Stimulated activated CD8-positive, alpha-beta memory T cell treated with anti-CD3 and anti-CD28 coated beads, Interleukin-4, amount 100 ng/mL, for 24 hours (primary cell): ENCODE measurements at regions not wholly inside any gene's neighbourhood (a gene's known extent, or its start where the extent isn't known, plus 50 kb on each side); places are given as distances from the start of the nearest gene placed in this dataset.
"Not testable (repeated sequence)": the region's sequence is repeated elsewhere in the genome, so short reads cannot be mapped to it uniquely, and the experiment has no call there.

Experiments
- DNase-seq: peaks from one replicate; pipeline ENCODE4 v3.0.0-alpha.2; 2020; ENCODE audit warnings: low read depth

DNA sequence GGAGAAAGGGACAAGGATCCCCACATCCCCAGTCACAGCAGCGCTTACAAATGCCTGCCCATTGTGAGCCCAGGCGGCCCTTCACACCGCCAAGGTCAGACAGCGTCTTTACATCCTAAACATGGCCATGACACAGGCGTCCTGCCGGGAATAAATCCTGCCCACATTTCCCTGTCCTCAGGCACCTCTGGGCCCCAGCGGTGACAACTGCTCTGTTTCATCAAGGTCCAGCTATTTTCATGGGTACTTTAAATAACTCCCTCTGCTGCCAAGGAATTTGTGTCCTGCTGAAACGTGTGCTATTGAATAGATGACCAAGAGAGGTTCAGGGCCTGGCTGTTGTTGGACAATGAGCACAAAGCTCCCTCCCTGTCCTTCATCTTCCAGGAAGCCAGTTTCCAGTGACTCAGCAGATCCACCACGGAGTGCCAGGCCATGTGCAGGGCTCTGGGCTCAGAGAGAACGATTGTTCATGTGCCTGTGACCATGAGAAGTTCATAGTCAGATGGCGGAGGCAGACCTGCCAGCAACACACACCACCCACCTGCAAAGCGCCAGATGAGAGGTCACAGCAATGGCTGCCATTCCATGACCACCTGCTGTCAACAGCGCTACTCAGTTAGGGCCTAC, 195.8 kb downstream of the MATN1 start:
- DNase-seq, result no peak

DNA sequence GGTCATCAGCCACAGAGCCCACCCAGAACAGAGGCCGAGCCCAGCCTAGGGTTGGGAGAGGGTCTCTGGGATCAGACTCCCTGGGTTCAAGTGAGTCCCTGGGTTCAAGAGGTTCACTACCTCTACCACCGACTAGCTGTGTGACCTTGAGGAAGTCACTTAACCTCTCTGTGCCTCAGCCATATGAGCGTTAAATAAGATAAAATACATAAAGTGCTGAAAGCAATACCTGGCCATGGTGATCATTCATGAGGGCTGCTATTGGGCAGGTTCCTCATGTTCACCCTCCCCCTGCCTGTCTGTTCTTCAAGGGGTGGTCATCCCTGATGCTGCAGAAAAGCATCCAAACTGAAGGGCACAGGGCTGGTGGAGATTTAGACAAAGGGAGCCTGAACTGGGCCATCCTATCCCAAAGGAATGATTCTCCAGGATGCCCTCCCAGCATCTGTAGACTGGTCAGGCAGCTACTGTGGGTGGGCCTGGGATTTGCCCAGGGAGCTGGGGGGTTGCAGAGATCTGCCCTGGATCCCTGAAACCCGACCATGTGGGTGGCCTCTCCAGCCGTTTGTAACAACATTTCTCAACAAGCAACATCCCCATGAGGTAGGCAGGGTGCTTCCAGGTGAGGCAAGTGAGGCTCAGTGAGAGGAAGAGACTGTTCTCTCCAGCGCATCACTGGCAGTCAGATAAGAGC, 196.6 kb downstream of the MATN1 start:
- DNase-seq, result no peak

DNA sequence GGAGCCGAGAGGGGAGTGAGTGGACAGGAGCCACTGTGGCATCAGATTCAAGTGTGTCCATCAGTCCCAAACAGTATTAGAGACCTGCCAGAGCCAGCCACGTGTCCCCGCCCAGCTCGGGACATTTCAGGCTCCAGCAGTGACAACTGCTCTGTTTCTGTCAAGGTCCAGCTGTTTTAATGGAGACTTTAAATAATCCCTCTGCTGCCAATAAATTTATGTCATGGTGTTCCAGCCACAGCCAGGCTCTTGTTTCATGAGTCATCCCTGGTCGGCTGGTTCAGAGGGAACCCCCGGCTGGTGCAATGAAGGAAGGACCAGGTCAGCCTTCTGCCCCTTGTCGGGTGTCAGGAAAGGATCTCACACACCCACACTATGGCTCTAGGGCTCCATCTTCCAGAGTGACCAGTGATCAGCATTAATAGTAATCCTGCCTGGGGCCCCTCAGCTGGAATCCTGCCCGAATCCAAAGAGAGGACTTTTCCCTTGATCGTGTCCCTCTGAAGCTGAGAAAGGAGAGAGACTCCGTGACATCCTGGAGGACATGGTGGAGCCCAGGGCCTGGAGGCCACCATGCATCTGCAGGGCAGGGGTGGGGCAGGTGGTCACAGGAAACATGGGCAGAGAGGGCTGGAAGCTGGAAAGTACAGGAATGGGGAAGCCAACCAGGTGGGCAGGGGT, 197.3 kb downstream of the MATN1 start:
- DNase-seq, result no peak

- no peak for DNase-seq
These were observed 197.8 kb downstream of the MATN1 start for GRCh38 chr1:30525631-30525970.

DNA sequence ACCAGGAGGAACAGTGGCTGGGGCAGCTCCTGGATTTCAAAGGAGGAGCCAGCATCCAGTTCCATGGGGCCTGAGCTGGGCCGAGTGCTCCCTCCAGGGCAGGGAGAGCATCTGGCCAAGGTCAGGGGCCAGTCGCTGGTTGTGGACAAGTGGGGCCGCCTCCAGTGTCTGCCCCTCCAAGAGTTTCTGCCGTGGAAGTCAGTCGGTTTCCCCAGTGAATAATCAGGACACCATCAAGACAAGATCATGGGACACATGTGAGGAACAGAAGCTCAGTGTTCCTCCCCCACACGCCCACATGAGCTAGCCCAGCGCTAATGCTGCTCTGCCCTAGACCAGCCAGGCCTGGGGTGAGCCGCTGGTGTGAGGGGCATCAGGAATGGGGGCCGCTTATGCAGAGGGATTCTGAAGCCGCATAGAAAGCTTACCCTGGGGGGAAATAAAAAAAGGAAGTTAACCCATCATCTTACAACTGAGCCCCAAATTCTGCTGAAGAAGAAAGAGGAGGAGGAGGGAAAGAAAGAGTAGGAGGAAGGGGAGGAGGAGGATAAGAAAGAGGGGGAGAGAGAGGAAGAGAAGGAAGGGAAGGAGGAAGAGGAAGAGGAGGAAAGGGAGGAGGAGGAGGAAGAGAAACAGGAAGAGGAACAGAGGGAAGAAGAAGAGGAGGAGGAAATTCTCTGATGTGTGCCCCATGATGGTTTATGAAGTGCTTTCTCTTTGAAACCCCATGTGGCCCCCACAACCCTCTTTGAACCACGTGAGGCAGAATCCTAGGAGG, 198.4 kb downstream of the MATN1 start:
- DNase-seq, result no peak

- DNase-seq, result not testable (repeated sequence)
These were observed 199.3 kb downstream of the MATN1 start for GRCh38 chr1:30524025-30524555.

GRCh38 chr1:30523055-30524020, 200.0 kb downstream of the MATN1 start:
- no peak for DNase-seq

DNA sequence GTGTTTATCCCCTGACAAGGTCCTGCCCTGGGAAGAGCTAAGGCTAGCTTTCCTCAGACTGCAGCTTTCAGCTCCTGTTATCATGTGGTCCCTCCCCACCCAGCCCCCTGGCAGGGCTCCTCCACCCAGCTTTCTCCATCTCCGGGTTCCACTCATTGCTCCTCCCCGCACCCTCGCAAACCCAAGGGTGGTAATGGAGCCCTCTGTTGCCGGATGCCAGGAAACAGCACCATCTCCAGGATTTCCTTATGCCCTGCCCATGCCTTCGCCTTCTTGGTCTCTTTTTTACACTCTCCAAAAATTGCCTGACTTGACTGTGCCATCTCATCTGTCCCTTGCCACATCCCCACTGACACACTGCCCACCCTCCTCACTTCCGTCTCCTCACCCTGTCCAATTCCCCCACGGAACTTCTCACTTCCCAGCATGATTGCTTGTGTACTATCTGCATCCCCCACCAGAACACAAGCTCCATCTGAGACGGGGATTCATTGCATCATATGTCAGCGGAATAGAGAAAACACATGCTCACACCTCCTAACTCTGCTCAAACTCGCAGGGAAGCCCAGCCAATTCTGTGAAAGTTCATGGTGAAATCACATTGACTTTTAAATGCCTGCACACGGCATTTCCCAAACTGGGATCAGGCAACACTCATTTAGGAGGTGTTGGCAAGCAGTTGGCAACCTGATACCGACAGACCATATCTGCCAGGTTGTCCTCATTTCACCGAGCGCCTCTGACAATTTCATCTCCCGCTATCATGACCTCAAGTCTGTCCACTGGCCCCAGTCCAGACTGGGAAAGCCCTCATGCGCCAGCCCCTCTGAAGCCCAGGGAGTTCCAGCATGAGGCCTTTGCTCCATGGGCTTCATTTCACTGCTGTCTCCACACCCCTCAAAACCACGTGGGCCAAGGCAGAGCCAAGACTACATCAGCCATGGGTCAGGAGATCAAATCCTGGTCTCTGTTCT, 201.1 kb downstream of the MATN1 start:
- no peak for DNase-seq

DNA sequence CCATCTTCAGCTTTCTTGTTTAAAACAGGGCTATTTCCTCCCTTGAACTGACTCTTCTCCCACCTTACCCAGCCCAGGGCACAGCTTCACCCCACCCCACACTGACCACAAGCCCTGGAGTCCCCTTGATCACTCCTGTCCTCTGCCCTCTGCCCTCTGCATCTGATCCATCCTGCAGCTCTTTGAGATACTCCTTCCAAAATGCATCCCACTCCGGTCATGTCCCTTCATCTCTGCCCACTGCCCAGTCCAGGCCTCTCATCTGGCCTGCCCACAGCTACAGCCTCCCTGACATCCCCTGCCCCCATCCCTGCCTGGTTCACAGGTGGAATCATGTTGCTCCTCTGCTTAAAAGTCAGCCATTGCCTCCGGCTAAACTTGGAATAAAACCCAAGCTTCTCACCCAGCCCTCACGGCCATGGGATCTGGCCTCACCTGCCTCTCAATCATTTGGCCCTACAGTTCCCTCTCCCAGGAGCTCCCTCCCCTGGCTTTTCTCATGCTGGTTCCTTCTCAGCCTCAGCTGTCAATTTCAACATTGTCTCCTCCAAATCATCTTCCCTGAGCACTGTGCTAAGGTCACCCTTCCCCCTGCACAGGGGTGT, 202.0 kb downstream of the MATN1 start:
- no peak for DNase-seq

DNA sequence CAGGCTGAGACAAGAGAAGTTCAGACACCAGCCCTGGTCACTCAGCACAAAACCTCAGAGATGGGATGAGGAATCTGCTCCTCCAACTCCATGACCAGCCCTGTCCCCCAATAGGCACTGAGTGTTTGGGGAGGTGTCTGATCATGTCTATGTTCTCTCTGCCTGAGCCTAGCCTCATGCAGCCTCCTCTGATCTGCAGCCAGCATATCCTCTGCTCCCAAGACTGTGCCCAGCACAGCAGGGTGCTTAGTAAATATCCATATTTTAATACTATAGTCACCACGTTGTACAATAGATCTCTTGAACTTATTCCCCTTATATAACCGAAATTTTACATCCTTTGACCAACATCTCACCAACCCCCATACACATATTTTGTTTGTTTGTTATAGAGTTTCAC, 202.9 kb downstream of the MATN1 start:
- DNase-seq, result no peak

- no peak for DNase-seq
These were observed 204.1 kb downstream of the MATN1 start for GRCh38 chr1:30519201-30519763.

DNA sequence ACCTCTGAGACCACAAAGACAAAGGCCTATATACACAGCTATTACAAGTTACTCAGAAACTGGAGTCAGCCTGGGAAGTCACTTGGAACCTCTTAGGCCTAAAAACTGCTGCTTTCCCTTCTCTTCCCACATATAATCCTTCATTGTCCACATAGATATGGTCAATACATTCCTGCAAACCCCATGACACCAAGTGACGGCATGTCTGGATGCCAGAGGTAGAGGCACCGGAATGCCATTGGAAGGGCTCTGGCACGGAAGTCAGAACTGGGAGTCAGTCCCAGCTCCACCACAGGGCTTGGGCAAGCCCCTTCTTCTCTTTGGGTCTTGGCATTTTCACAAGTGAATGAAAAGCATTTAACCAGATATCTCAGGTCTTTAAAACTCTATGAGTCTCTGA, 204.7 kb downstream of the MATN1 start:
- no peak for DNase-seq

DNA sequence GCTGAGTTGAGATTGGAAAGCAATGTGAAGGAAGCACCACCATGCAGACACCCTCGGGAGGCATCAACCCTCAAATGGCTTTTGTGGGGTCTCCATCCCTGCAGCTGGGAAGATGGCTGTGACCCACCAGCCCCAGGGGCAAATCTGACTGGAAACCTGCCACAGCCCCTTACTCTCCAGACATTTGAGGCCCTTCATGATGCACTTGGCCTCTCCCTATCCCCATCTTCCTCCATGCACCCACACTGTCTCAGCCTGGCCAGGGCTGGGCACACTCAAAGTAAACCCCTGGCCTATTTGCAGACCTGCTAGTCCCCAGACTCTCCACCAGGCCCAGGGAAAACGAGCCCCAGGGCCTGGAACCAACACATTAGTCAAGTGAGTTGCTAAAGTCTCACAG, 205.2 kb downstream of the MATN1 start:
- no peak for DNase-seq

- not testable (repeated sequence) for DNase-seq
These were observed 205.7 kb downstream of the MATN1 start for GRCh38 chr1:30517666-30518065.

DNA sequence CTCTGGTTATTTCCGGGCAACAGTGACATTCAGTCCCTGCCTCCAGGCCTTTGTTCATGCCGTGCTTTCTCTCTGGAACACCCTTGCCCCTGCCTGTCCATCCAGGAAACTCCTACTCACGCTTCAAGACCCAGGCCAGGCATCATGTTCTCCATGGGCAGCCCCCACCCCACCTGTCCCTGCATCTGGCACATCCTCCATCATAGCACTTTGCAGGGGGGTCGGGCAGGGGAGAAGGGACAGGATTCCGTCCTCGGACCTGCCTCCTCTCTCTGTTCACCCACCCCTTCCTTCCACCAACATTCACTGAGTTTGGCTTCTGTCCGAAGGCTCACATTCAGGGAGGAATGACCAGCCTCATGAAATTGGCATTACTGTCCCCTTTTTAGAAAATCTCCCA, 206.1 kb downstream of the MATN1 start:
- not testable (repeated sequence) for DNase-seq

DNA sequence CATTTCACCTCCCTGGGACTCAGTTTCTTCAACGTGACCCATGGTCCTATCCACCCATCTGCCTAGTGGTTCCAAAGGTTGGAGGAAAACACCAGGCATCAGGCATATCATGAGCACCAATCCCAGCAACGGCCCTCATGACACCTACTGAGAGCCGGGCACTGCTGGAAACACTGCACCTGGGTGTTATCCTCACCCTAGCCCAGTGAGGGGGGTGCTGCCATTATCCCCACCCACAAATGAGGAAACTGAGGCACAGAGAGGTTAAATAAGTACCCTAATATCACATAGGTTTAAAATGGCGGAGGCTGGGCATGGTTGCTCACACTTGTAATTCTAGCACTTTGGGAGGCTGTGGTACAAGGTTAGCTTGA, 206.9 kb downstream of the MATN1 start:
- no peak for DNase-seq

DNA sequence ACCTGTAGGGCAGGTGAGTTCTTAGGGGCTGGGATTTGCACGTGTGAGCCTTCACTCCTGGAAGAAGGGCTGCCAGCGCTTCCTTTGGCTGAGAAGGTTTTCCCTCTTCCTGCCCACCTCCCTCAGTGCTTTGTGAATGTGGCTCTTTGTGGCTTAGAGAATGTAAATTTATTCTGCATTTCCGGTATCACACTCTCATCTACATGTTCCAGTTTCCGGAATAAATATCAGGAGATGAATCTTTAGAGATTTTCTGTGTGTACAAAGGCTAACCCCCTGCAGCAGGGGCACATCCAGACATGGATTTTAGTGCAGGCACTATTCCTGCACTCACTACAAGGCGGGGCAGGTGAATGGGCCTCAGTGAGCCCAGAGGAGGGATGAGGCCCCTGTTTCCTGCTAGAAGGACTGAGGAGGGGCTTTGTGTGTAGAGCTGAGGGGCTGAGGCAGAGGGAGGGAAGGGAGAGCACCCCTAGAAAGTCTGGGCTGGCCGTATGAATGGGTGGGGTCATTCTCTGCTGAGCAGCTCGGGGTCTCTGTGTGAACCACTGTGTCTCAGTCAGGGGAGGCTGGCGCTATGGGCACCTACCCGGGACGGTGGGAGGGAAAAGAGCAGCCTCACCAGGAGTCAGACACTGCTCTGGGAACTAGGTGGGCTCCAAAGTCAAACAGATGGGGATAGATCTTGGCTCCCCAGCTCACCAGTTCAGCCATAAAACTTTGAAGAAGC, 207.5 kb downstream of the MATN1 start:
- DNase-seq, result no peak

- no peak for DNase-seq
These were observed 208.4 kb downstream of the MATN1 start for GRCh38 chr1:30514945-30515344.
